GM12878 (cell line): ENCODE measurements at regions not wholly inside any gene's neighbourhood (a gene's known extent, or its start where the extent isn't known, plus 50 kb on each side); places are given as distances from the start of the nearest gene placed in this dataset.

Experiments used
- ATAC-seq: fragments of 200-7000 bp; cut with Tn5 transposase; 3 replicates; pipeline ENCODE4 v1.9.1; 2020; ENCODE audit warnings: mild to moderate bottlenecking, moderate library complexity
- BruUV-seq: library from RNA; stranded (reverse); fragments of 400-500 nt; replicated peaks from 2 replicates; lab custom pipeline; 2021; lab: Mats Ljungman, UMichigan
- CTCF ChIA-PET: fragments of 300-600 bp; sonication (Branson Sonifier 250); formaldehyde crosslinking; extraction: SDS; loops from one replicate; lab custom pipeline; 2021; ENCODE audit warnings: inconsistent platforms; lab: Yijun Ruan, JAX
- POLR2A ChIA-PET: fragments of 350-600 bp; formaldehyde crosslinking; extraction: SDS; loops from one replicate; lab custom pipeline; 2021; ENCODE audit warnings: inconsistent platforms; lab: Charles Lee
- RAD21 ChIA-PET: fragments of 300-600 bp; sonication (Branson Sonifier 250); formaldehyde crosslinking; loops from one replicate; lab custom pipeline; 2023; ENCODE audit warnings: antibody characterized with exemption; ENCODE audit not compliant: unreplicated experiment; lab: Charles Lee
- SMC1A ChIA-PET: fragments of 300-600 bp; sonication (Branson Sonifier 250); formaldehyde crosslinking; loops from one replicate; lab custom pipeline; 2023; ENCODE audit not compliant: unreplicated experiment, uncharacterized antibody; lab: Charles Lee
- DNase-seq: peaks from one replicate; pipeline ENCODE4 v3.0.0-alpha.2; 2011; ENCODE audit warnings: low read depth, low spot score
- FAIRE-seq: peaks from 3 replicates; lab custom pipeline; 2011; peaks lifted over from hg19 to GRCh38; lab: Jason Lieb, UNC
- H2AFZ ChIP-seq: 2 replicates; pipeline ENCODE4 v1.6.0; 2011; ENCODE audit warnings: low read depth, low read length, control low read depth; ENCODE audit not compliant: control insufficient read depth
- H3K27ac ChIP-seq: 2 replicates; pipeline ENCODE4 v1.5.1; 2011; ENCODE audit warnings: control low read depth; ENCODE audit not compliant: control insufficient read depth, insufficient read depth
- H3K27me3 ChIP-seq, 2 experiments: replicated peaks in 1 of 2; 2 replicates each; pipeline versions ENCODE4 v1.6.0 to v1.6.1; 2011; ENCODE audit warnings: low read length in 1 of 2; ENCODE audit not compliant: control insufficient read depth in 2 of 2, insufficient read depth in 2 of 2
- H3K36me3 ChIP-seq, 2 experiments: 2 replicates each; pipeline ENCODE4 v1.5.1; 2011; ENCODE audit warnings: low read length in 1 of 2; ENCODE audit not compliant: control insufficient read depth in 2 of 2, insufficient read depth in 2 of 2
- H3K4me1 ChIP-seq: 2 replicates; pipeline ENCODE4 v1.6.1; 2011; ENCODE audit warnings: mild to moderate bottlenecking, low read length, moderate library complexity, mixed read lengths; ENCODE audit not compliant: control insufficient read depth, insufficient read depth
- H3K4me2 ChIP-seq: 2 replicates; pipeline ENCODE4 v1.6.0; 2011; ENCODE audit warnings: control low read depth; ENCODE audit not compliant: control insufficient read depth, insufficient read depth
- H3K4me3 ChIP-seq: fragments of 200-600 bp; sonication (generic); 2 replicates; pipeline ENCODE4 v1.5.1; 2016
- H3K79me2 ChIP-seq: 2 replicates; pipeline ENCODE4 v1.6.0; 2011; ENCODE audit warnings: low read length; ENCODE audit not compliant: control insufficient read depth, insufficient read depth
- H3K9ac ChIP-seq: 2 replicates; pipeline ENCODE4 v1.8.0; 2011; ENCODE audit warnings: low read length, control low read depth, mixed read lengths; ENCODE audit not compliant: control insufficient read depth, insufficient read depth
- H3K9me3 ChIP-seq: replicated peaks from 3 replicates; pipeline ENCODE4 v1.5.1; 2011; ENCODE audit warnings: mild to moderate bottlenecking, low read length; ENCODE audit not compliant: control insufficient read depth, insufficient read depth
- H4K20me1 ChIP-seq: 2 replicates; pipeline ENCODE4 v1.6.0; 2011; ENCODE audit not compliant: control insufficient read depth, insufficient read depth
- ATF2 ChIP-seq: IDR thresholded peaks from 2 replicates; pipeline ENCODE4 v1.6.1; 2012; ENCODE audit warnings: low read length, inconsistent platforms
- RAD51 ChIP-seq: fragments of 450-650 bp; IDR thresholded peaks from 2 replicates; pipeline ENCODE4 v1.6.1; 2016; ENCODE audit warnings: moderate library complexity, mild to moderate bottlenecking, inconsistent platforms
- SMAD5 ChIP-seq: IDR thresholded peaks from 2 replicates; pipeline ENCODE4 v1.6.1; 2016; ENCODE audit warnings: antibody characterized with exemption, low read depth
- TARDBP ChIP-seq: IDR thresholded peaks from 2 replicates; pipeline ENCODE4 v1.6.1; 2016; ENCODE audit warnings: borderline replicate concordance
- TCF12 ChIP-seq: IDR thresholded peaks from 2 replicates; pipeline ENCODE4 v1.6.1; 2011; ENCODE audit warnings: low read depth, mild to moderate bottlenecking, low read length
- ZBTB40 ChIP-seq: fragments of 450-650 bp; IDR thresholded peaks from 2 replicates; pipeline ENCODE4 v1.6.1; 2016; ENCODE audit warnings: mild to moderate bottlenecking, moderate library complexity, borderline replicate concordance
- ZNF622 ChIP-seq: fragments of 450-650 bp; IDR thresholded peaks from 2 replicates; pipeline ENCODE4 v1.6.1; 2017; ENCODE audit warnings: mild to moderate bottlenecking, inconsistent platforms
- WGBS: methylation state at CpG from one replicate; pipeline ENCODE4 v1.1.6; 2016; ENCODE audit warnings: low lambda C conversion rate; ENCODE audit not compliant: insufficient replicate concordance, insufficient coverage; ENCODE audit errors: missing lambda C conversion rate; 5-methylcytosine and 5-hydroxymethylcytosine counted together
- in situ Hi-C: fragments of 300-500 bp; cut with MboI; formaldehyde crosslinking; loops from 9 replicates; pipeline ENCODE4 v1.14.3; 2018; ENCODE audit warnings: mixed read lengths
- intact Hi-C: fragments of 100-400 bp; cut with micrococcal nuclease; formaldehyde crosslinking; loops from one replicate; pipeline ENCODE4 v1.14.2; 2022; ENCODE audit not compliant: unreplicated experiment

- Histone ChIP-seq H3K36me3 (no peaks in the 10 kb centered on the region), H3K4me1 (no peaks in the 10 kb centered on the region), H3K79me2 (no peaks in the 10 kb centered on the region), H4K20me1 (no peaks in the 10 kb centered on the region), H3K4me2 (no peak overlapping the region), H3K27me3 (no peaks in the 10 kb centered on the region), H2AFZ (no peak overlapping the region), H3K4me3 (no peak overlapping the region), H3K27ac (no peak overlapping the region), H3K9ac (no peak overlapping the region), H3K9me3 (no peaks in the 10 kb centered on the region)
- no peak for ATAC-seq
- no TSS peak for BruUV-seq
- FAIRE-seq, result no peak
- intact Hi-C loops, result no loop called here
- RAD21 ChIA-PET, result no interaction called here
- POLR2A ChIA-PET, result no interaction called here
- DNase-seq, result no peak
- TF ChIP-seq ZNF622 (no peak), ATF2 (no peak), ZBTB40 (no peak), SMAD5 (no peak), RAD51 (no peak), TCF12 (no peak), TARDBP (no peak)
- CTCF ChIA-PET, result no interaction called here
- 6% methylated on average over 3 of the region's 3 CpGs for WGBS
- in situ Hi-C loops, result no loop called here
- SMC1A ChIA-PET, result no interaction called here
These were observed 656.3 kb downstream of the PRELID2 start for GRCh38 chr5:145178641-145179523.
